Panc1 (cell line): ENCODE measurements at regions not wholly inside any gene's neighbourhood (a gene's known extent, or its start where the extent isn't known, plus 50 kb on each side); places are given as distances from the start of the nearest gene placed in this dataset.

Source experiments
- ATAC-seq: fragments of 200-7000 bp; cut with Tn5 transposase; 2 replicates; pipeline ENCODE4 v1.9.1; 2020; ENCODE audit warnings: mild to moderate bottlenecking, moderate library complexity
- BruUV-seq: library from RNA; stranded (reverse); fragments of 400-500 nt; replicated peaks from 2 replicates; lab custom pipeline; 2021; lab: Mats Ljungman, UMichigan
- CTCF ChIA-PET: fragments of 300-600 bp; sonication (Branson Sonifier 250); formaldehyde crosslinking; loops from one replicate; lab custom pipeline; 2022; ENCODE audit warnings: antibody characterized with exemption; lab: Charles Lee
- POLR2A ChIA-PET: fragments of 300-600 bp; sonication (Branson Sonifier 250); formaldehyde crosslinking; loops from one replicate; lab custom pipeline; 2022; ENCODE audit warnings: antibody characterized with exemption; lab: Charles Lee
- DNase-seq: peaks from one replicate; pipeline ENCODE4 v3.0.0-alpha.2; 2010; ENCODE audit warnings: low read depth, low spot score
- H3K27ac ChIP-seq: 2 replicates; pipeline ENCODE4 v1.5.1; 2011; ENCODE audit warnings: mild to moderate bottlenecking, low read length, inconsistent platforms
- H3K27me3 ChIP-seq: fragments of 200-500 bp; sonication (Bioruptor generic); 2 replicates; pipeline ENCODE4 v1.6.0; 2014; ENCODE audit warnings: low read length, inconsistent platforms; ENCODE audit not compliant: control insufficient read depth, insufficient read depth
- H3K36me3 ChIP-seq: fragments of 200-500 bp; sonication (Bioruptor generic); 2 replicates; pipeline ENCODE4 v1.5.1; 2014; ENCODE audit warnings: inconsistent platforms, mild to moderate bottlenecking, low read length, moderate library complexity; ENCODE audit not compliant: control insufficient read depth, insufficient read depth
- H3K4me1 ChIP-seq: 2 replicates; pipeline ENCODE4 v1.5.1; 2011; ENCODE audit warnings: inconsistent platforms, mild to moderate bottlenecking, low read length, moderate library complexity; ENCODE audit not compliant: control insufficient read depth, insufficient read depth
- H3K4me3 ChIP-seq, 2 experiments: 2 replicates each; pipeline ENCODE4 v1.5.1; 2011 to 2012; ENCODE audit warnings: low read depth in 2 of 2, low read length in 2 of 2, mild to moderate bottlenecking in 2 of 2, inconsistent platforms in 1 of 2, moderate library complexity in 1 of 2
- H3K9me3 ChIP-seq: fragments of 200-500 bp; sonication (Bioruptor generic); 2 replicates; pipeline ENCODE4 v1.5.1; 2014; ENCODE audit warnings: low read depth, mild to moderate bottlenecking, inconsistent platforms, low read length, moderate library complexity; ENCODE audit not compliant: control insufficient read depth, insufficient read depth
- CTCF ChIP-seq: fragments of 450-650 bp; IDR thresholded peaks from 2 replicates; pipeline ENCODE4 v1.5.1; 2017; ENCODE audit warnings: mild to moderate bottlenecking
- POLR2AphosphoS5 ChIP-seq: IDR thresholded peaks from 2 replicates; pipeline ENCODE4 v1.6.1; 2012; ENCODE audit warnings: mild to moderate bottlenecking, low read depth, low read length, moderate library complexity
- REST ChIP-seq, 2 experiments: IDR thresholded peaks; 2 replicates each; pipeline ENCODE4 v1.6.1; 2011 to 2012; ENCODE audit warnings: low read depth in 2 of 2, control low read depth in 1 of 2, low read length in 1 of 2, mild to moderate bottlenecking in 1 of 2, moderate library complexity in 1 of 2; ENCODE audit not compliant: insufficient read depth in 1 of 2
- SIN3A ChIP-seq: IDR thresholded peaks from 2 replicates; pipeline ENCODE4 v1.6.1; 2012; ENCODE audit warnings: low read depth, mild to moderate bottlenecking, low read length, moderate library complexity, borderline replicate concordance; ENCODE audit not compliant: insufficient read depth
- TCF7L2 ChIP-seq: IDR thresholded peaks from 2 replicates; pipeline ENCODE4 v1.6.1; 2011; ENCODE audit warnings: mild to moderate bottlenecking, low read depth, low read length, inconsistent platforms
- in situ Hi-C: cut with HindIII; loops from 2 replicates; pipeline ENCODE4 v1.10.0; 2016; ENCODE audit warnings: low sequenced_read_pairs, low pct_unique_long_range_greater_than_20kb
- intact Hi-C: fragments of 100-400 bp; cut with micrococcal nuclease; formaldehyde crosslinking; loops from one replicate; pipeline ENCODE4 v1.10.0; 2022; ENCODE audit not compliant: unreplicated experiment

GRCh38 chr7:69269806-69270205, 328.5 kb upstream of the AUTS2 start:
- H3K36me3 ChIP-seq = no peaks in the 10 kb centered on the region
- in situ Hi-C loops = no loop called here
- H3K27me3 ChIP-seq = no peaks in the 10 kb centered on the region
- BruUV-seq = no TSS peak
- POLR2A ChIA-PET = no interaction called here
- intact Hi-C loops = no loop called here
- no peak overlapping the region for H3K27ac ChIP-seq
- DNase-seq (no peak), ATAC-seq (no peak)
- H3K9me3 ChIP-seq = no peaks in the 10 kb centered on the region
- no peak overlapping the region for H3K4me3 ChIP-seq
- CTCF ChIA-PET = no interaction called here
- H3K4me1 ChIP-seq = no peaks in the 10 kb centered on the region
- TF ChIP-seq POLR2AphosphoS5 (no peak), CTCF (no peak), TCF7L2 (no peak), SIN3A (no peak), REST (IDR thresholded peaks at IDR 0.05; ENCODE audit: insufficient read depth in 1 of 2, low read depth in 2 of 2, low read length in 1 of 2) (no peak)

GRCh38 chr7:69272101-69272500, 326.2 kb upstream of the AUTS2 start:
- Histone ChIP-seq H3K9me3 (no peaks in the 10 kb centered on the region), H3K4me3 (no peak overlapping the region), H3K27me3 (no peaks in the 10 kb centered on the region), H3K36me3 (no peaks in the 10 kb centered on the region), H3K4me1 (no peaks in the 10 kb centered on the region), H3K27ac (no peak overlapping the region)
- CTCF ChIA-PET = no interaction called here
- in situ Hi-C loops = no loop called here
- DNase-seq (no peak), ATAC-seq (no peak)
- no peak for TF ChIP-seq CTCF
- BruUV-seq = no TSS peak
- POLR2A ChIA-PET = no interaction called here
- intact Hi-C loops = no loop called here
